Epithelial cell of esophagus (primary cell): ENCODE measurements at regions not wholly inside any gene's neighbourhood (a gene's known extent, or its start where the extent isn't known, plus 50 kb on each side); places are given as distances from the start of the nearest gene placed in this dataset.

ENCODE experiments used
- DNase-seq: peaks from one replicate; pipeline ENCODE4 v3.0.0; 2010; ENCODE audit warnings: low read depth
- H3K4me3 ChIP-seq: 2 replicates; pipeline ENCODE4 v1.5.1; 2011; ENCODE audit warnings: mild to moderate bottlenecking, low read length, control low read depth
- TF ChIP-seq, protein P1 (sequence below): IDR thresholded peaks from 2 replicates; pipeline ENCODE4 v1.5.1; 2011; ENCODE audit warnings: low read depth, mild to moderate bottlenecking, low read length, control low read depth, inconsistent platforms; ENCODE audit not compliant: insufficient read depth; ENCODE audit errors: missing control alignments

DNA sequence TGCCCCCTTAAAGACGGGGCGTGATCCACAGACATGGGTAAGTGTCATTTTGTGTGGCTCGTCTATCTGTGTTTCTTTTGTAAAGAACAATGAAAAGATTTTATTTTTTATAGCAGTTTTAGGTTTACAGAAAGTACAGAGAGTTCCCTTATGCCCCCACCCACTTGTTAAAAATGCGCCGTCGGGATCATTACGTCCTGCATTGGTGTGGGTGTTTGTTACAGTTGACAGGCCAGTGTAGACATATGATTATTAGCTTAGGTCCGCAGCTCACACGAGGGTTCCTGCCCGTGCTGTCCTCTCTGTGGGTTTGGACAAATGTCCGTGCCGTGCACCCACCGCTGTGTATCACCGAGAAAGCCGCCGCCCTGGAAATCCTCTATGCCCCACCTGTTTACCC is 50.5 kb downstream of the RGS12 start:
- H3K4me3 ChIP-seq: no peak overlapping the region
- TF ChIP-seq, protein P1, sequence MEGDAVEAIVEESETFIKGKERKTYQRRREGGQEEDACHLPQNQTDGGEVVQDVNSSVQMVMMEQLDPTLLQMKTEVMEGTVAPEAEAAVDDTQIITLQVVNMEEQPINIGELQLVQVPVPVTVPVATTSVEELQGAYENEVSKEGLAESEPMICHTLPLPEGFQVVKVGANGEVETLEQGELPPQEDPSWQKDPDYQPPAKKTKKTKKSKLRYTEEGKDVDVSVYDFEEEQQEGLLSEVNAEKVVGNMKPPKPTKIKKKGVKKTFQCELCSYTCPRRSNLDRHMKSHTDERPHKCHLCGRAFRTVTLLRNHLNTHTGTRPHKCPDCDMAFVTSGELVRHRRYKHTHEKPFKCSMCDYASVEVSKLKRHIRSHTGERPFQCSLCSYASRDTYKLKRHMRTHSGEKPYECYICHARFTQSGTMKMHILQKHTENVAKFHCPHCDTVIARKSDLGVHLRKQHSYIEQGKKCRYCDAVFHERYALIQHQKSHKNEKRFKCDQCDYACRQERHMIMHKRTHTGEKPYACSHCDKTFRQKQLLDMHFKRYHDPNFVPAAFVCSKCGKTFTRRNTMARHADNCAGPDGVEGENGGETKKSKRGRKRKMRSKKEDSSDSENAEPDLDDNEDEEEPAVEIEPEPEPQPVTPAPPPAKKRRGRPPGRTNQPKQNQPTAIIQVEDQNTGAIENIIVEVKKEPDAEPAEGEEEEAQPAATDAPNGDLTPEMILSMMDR: no peak
- DNase-seq: no peak

DNA sequence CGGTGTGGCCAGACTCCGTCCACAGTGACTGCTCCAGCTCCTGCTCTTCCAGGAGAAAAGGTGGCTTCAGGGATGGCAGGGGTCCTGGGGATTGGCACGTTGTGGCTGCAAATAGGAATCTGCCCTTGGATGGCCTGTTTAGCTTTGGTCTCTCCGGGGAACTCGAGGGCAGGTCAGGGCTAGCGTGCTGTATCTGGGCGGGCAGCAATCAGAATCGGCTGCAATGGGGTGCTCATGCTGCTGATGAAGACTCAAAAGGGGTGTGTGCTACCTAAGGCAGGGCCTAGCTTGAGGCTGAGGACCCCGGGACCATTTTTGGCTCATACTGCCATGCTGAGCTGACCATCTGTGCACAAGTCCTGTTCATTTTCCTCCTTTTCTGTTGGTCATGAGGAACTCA is 51.3 kb downstream of the RGS12 start:
- no peak overlapping the region for H3K4me3 ChIP-seq
- TF ChIP-seq, protein P1: no peak
- DNase-seq: no peak

DNA sequence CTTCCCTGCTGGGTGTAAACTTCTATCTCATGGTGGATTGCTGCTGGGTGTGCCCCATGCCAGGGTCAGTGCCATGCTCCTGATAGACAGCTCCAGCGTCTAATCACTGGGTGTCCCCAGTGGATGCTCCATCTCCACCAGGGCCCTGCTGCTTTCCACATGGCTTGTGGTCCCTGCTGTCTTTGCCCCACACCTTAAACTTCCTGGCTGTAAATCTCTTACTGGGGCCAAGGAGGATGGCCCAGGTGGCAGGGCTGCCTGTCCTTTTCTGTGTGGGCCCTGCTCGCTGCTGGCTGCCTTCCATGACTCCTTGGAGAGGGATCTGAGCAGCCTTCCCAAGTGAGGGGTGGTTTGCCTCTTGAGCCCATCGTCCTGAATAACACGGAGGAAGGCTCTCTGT is 51.8 kb downstream of the RGS12 start:
- DNase-seq: no peak
- TF ChIP-seq, protein P1: no peak
- no peak overlapping the region for H3K4me3 ChIP-seq

DNA sequence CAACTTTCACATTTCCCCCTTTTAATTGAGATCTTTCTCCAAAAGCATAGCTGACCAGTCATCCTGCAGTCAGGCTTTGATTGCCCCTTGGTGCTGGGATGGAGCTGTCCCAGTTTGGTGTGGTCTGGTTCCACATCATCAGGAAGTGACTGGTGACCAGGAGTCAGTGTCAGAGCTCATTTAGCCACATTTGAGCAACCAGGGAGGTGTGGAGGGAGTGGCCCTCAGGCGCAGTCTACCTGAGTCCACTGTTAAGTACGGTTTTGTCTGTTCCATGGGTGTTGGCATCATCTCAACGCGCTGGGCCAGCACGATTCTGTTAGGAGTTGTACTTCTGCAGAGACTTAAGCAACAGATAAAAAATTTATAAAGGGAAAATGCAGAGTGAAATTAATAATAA is 52.6 kb downstream of the RGS12 start:
- H3K4me3 ChIP-seq: no peak overlapping the region
- TF ChIP-seq, protein P1: no peak
- DNase-seq: no peak

DNA sequence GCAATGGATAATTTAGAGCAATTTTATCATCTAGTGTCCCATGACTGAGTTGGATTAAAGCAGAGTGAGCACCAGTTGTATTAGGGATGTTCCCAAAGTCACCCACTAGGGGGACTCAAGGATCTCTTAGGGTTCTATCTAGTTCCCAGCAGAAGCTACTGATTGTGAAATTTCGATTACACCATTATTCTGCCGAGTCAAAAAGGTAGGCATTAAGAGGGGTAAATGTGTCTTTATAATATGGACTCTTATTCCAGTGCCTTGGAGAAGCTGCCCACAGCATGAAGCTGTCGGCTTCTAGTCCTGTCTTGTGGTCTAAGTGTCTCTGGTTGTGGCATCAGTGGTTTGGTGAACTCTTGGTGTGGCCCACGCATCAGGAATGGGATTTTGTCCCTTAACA is 53.3 kb downstream of the RGS12 start:
- DNase-seq: peak; percentile 86
- no peak overlapping the region for H3K4me3 ChIP-seq
- TF ChIP-seq, protein P1: peak; percentile 96

DNA sequence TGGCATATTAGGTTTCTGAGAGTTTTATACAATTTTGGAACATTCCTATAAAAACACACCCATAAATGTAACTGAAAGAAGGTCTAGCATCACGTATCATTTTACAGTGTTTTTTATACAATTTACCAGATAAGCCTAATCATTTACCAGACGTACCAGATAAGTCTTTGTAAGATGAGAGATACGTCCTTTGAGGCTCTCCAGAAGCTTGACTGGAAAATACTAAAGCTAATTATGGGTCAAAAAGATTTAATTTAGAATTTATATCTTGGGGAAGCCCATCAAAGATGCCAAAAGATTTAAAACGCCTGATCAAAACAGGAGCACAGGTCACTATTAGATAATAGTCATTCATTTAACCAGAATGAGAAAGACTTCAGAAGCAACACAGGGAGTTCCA is 55.0 kb downstream of the RGS12 start:
- DNase-seq: no peak
- TF ChIP-seq, protein P1: no peak
- H3K4me3 ChIP-seq: no peak overlapping the region

DNA sequence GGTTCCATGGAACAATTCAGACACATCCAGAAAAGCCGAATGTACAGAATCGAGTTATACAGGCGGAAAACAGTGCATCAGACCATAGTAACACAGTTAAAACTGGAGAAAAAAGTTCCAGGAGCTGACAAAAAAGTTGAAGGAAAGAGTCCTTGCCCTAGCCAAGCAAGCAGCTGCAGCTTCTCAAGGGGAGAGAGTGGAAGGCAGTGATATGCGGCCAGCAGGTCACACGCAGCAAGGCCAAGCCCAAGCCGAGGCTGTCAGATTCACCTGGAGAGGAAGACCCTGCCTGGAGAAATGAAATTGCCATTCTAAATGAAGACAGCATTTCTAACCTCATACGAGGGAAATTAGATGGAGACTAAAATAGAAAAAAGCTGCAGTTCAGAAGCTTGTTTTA is 55.8 kb downstream of the RGS12 start:
- TF ChIP-seq, protein P1: no peak
- no peak overlapping the region for H3K4me3 ChIP-seq
- DNase-seq: no peak
